ENCODE measurements at regions not wholly inside any gene's neighbourhood (a gene's known extent, or its start where the extent isn't known, plus 50 kb on each side); places are given as distances from the start of the nearest gene placed in this dataset.

DNA sequence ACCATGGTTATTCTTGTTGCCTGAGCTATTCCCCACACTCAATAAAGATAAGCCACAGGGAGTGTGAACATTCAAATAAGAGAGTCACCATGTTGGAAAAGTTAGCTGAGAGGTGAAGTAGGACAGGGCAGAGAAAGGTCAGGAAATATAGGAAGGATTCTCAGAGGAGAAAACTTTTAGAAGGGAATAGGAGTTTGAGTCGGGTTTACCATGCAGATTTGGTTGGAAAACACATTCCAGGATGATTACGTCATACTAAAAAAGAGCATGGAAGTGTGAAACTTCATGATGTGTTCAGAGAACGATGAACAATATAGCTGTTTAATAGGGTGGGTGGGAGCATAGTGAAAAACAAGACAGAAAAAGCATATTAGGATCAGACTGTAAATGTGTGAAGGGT is 1125.3 kb upstream of the ADGRL2 start:
- Mint-ChIP-seq H3K27ac (ENCODE audit: low read depth) (no peak overlapping the region), H3K4me3 (no peak overlapping the region), H3K27me3 (no peaks in the 10 kb centered on the region), H3K9me3 (peaks cover 18% of the 10 kb centered on the region), H3K4me1 (no peaks in the 10 kb centered on the region), H3K36me3 (ENCODE audit: insufficient read depth) (no peaks in the 10 kb centered on the region)
- DNase-seq (ENCODE audit: low spot score in 2 of 2) (no peak), ATAC-seq (replicated peaks; ENCODE audit: extremely low read depth, poor library complexity, severe bottlenecking) (no peak)

DNA sequence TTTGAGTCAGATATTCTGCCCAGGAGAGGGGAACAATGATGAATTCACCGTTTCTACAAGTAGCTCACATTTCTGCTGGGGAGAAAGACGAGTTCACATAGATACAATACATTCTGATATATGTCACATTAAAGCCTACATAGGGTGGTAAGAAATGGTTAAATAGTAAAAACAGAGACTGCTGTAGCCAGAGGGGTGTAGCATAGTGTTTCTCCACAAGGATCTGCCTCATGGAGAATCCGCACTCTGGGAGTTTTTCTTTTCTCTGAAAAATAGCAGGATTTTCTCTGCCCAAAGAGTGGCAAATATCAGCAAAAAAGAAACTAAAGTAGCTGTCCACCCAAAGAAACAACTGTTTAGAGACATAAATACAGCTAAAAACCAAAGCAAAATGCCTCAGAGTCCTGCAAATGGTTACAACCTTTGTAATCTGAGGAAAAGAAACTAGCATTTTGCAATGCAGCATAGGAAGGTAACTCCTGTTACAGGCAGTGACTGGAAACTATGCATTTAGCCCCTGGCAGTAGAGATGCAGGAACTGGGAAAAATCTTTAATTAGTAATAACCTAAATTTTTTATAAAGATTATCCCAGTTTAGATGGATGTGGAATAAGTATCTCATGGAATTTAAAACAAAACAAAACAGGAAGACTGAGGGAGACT is 1126.7 kb upstream of the ADGRL2 start:
- H3K4me1 Mint-ChIP-seq, result no peaks in the 10 kb centered on the region
- no peaks in the 10 kb centered on the region for H3K27me3 Mint-ChIP-seq
- no peak overlapping the region for H3K4me3 Mint-ChIP-seq
- H3K36me3 Mint-ChIP-seq (ENCODE audit: insufficient read depth), result no peaks in the 10 kb centered on the region
- H3K27ac Mint-ChIP-seq (ENCODE audit: low read depth), result no peak overlapping the region
- DNase-seq (ENCODE audit: low spot score in 2 of 2), result no peak
- peaks cover 18% of the 10 kb centered on the region for H3K9me3 Mint-ChIP-seq
- no peak for ATAC-seq (replicated peaks; ENCODE audit: extremely low read depth, poor library complexity, severe bottlenecking)

DNA sequence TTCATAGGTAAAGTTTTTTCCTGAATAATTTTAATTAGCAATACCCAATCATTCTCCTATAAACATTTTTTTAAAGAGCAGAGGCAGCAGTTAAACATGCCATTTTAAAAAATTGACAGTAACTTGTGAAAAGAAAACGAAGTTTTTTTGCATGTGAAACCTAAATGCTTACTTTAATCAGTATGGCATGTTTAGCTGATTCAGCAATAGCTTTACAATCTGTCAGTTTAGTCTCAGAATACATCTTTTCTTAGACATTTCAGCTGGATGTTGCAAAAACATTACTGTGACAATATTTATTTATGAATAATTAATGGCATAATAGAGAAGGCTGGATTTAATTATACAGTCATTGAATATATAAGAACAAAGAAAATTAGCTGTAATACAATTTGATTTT is 1132.4 kb upstream of the ADGRL2 start:
- no peak for DNase-seq (ENCODE audit: low spot score in 2 of 2)
- Mint-ChIP-seq H3K27ac (ENCODE audit: low read depth) (no peak overlapping the region), H3K27me3 (no peaks in the 10 kb centered on the region), H3K4me1 (no peaks in the 10 kb centered on the region), H3K4me3 (no peak overlapping the region), H3K9me3 (peaks cover 6% of the 10 kb centered on the region), H3K36me3 (ENCODE audit: insufficient read depth) (no peaks in the 10 kb centered on the region)
- ATAC-seq (replicated peaks; ENCODE audit: extremely low read depth, poor library complexity, severe bottlenecking), result no peak

DNA sequence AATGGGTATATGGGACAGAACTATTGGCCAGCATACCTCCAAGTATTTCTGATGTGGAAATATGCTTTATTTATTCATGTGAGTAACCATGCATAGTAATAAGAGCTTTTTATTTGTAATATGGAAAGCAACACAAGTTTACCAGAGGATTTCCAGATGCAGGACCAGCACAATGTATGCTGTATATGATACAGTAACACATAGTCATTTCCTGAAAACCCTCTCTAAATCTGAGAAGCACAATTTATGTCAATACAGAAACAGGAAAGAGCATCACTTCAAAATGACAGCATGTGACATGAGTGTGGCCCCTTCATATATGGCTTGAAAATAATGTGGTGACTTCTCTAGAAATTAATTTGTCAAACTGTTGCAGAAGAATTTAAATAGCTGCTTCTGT is 1134.7 kb upstream of the ADGRL2 start:
- no peak for DNase-seq (ENCODE audit: low spot score in 2 of 2)
- Mint-ChIP-seq H3K36me3 (ENCODE audit: insufficient read depth) (no peaks in the 10 kb centered on the region), H3K27me3 (no peaks in the 10 kb centered on the region), H3K27ac (ENCODE audit: low read depth) (no peak overlapping the region), H3K4me3 (no peak overlapping the region), H3K9me3 (peaks cover 6% of the 10 kb centered on the region), H3K4me1 (no peaks in the 10 kb centered on the region)
- ATAC-seq (replicated peaks; ENCODE audit: extremely low read depth, poor library complexity, severe bottlenecking), result no peak

GRCh38 chr1:80659161-80659560 is 1141.6 kb upstream of the ADGRL2 start:
- ATAC-seq (replicated peaks; ENCODE audit: extremely low read depth, poor library complexity, severe bottlenecking) (no peak), DNase-seq (ENCODE audit: low spot score in 2 of 2) (no peak)
- no peaks in the 10 kb centered on the region for H3K27me3 Mint-ChIP-seq
- no peak overlapping the region for H3K4me3 Mint-ChIP-seq
- no peaks in the 10 kb centered on the region for H3K4me1 Mint-ChIP-seq
- H3K9me3 Mint-ChIP-seq, result peaks cover 12% of the 10 kb centered on the region
- H3K36me3 Mint-ChIP-seq (ENCODE audit: insufficient read depth), result no peaks in the 10 kb centered on the region
- no peak overlapping the region for H3K27ac Mint-ChIP-seq (ENCODE audit: low read depth)

DNA sequence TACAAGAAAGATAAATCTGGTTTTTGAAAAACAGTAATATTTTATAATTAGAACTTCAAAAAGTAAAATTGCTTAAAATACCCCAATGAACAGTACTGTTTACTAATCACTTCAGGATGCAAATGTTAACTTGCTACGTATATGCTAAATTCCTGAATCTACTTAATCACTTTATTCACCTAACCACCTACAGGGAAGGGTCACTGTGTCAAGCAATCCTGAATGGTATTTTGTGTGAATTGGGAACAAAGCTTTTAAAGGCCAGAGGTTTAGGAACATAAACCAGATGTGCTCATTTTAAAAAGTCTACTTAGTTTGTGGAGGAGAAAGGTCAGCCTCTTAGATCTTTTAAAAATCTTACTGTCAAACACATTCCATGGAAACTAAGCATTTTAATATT is 1143.0 kb upstream of the ADGRL2 start:
- DNase-seq (ENCODE audit: low spot score in 2 of 2), result no peak
- ATAC-seq (replicated peaks; ENCODE audit: extremely low read depth, poor library complexity, severe bottlenecking), result no peak
- Mint-ChIP-seq H3K36me3 (ENCODE audit: insufficient read depth) (no peaks in the 10 kb centered on the region), H3K9me3 (peaks cover 17% of the 10 kb centered on the region), H3K4me3 (no peak overlapping the region), H3K27me3 (no peaks in the 10 kb centered on the region), H3K27ac (ENCODE audit: low read depth) (no peak overlapping the region), H3K4me1 (no peaks in the 10 kb centered on the region)

- H3K36me3 Mint-ChIP-seq (ENCODE audit: insufficient read depth), result no peaks in the 10 kb centered on the region
- no peaks in the 10 kb centered on the region for H3K27me3 Mint-ChIP-seq
- peaks cover 17% of the 10 kb centered on the region for H3K9me3 Mint-ChIP-seq
- ATAC-seq (replicated peaks; ENCODE audit: extremely low read depth, poor library complexity, severe bottlenecking) (no peak), DNase-seq (ENCODE audit: low spot score in 2 of 2) (no peak)
- H3K4me3 Mint-ChIP-seq, result no peak overlapping the region
- H3K27ac Mint-ChIP-seq (ENCODE audit: low read depth), result no peak overlapping the region
- H3K4me1 Mint-ChIP-seq, result no peaks in the 10 kb centered on the region
Measured at GRCh38 chr1:80657044-80657643, 1143.6 kb upstream of the ADGRL2 start.

GRCh38 chr1:80656641-80657040 is 1144.1 kb upstream of the ADGRL2 start:
- H3K27ac Mint-ChIP-seq (ENCODE audit: low read depth), result no peak overlapping the region
- no peak overlapping the region for H3K4me3 Mint-ChIP-seq
- ATAC-seq (replicated peaks; ENCODE audit: extremely low read depth, poor library complexity, severe bottlenecking), result no peak
- no peaks in the 10 kb centered on the region for H3K4me1 Mint-ChIP-seq
- H3K9me3 Mint-ChIP-seq, result peaks cover 18% of the 10 kb centered on the region
- no peaks in the 10 kb centered on the region for H3K36me3 Mint-ChIP-seq (ENCODE audit: insufficient read depth)
- no peaks in the 10 kb centered on the region for H3K27me3 Mint-ChIP-seq
- DNase-seq (ENCODE audit: low spot score in 2 of 2), result no peak

DNA sequence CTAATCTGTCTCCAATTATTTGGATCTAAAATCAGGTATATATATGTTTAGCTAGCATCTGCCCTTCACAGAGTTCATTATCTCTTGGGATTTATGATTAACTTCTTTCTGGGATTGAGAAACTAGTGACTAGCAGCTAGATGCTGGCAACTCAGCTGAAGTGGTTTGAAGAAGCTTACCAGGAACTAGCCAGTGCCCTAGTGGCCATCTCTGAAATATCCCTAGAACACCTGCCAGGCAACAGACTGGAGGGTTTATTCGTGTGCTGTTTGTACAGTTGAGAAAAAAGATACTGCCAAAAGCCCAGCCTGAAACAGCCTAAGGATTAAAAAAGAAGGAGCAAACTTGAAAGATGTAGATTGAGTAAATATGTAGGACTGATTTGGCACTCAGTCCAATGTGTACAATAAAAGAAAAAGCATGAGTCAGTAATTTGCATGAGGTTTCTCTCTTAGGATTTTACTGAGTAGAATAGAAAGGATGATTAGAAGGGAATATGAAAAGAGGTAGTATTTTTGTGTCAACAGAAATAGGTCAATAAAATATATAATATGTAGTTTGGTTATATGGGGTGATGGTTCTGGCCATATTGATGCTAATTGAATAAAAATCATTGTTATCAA is 1144.6 kb upstream of the ADGRL2 start:
- no peak for ATAC-seq (replicated peaks; ENCODE audit: extremely low read depth, poor library complexity, severe bottlenecking)
- no peak for DNase-seq (ENCODE audit: low spot score in 2 of 2)
- Mint-ChIP-seq H3K27ac (ENCODE audit: low read depth) (no peak overlapping the region), H3K4me1 (no peaks in the 10 kb centered on the region), H3K9me3 (peaks cover 23% of the 10 kb centered on the region), H3K27me3 (no peaks in the 10 kb centered on the region), H3K4me3 (no peak overlapping the region), H3K36me3 (ENCODE audit: insufficient read depth) (no peaks in the 10 kb centered on the region)

- Mint-ChIP-seq H3K4me3 (no peak overlapping the region), H3K4me1 (no peaks in the 10 kb centered on the region), H3K27me3 (no peaks in the 10 kb centered on the region), H3K36me3 (ENCODE audit: insufficient read depth) (no peaks in the 10 kb centered on the region), H3K9me3 (peaks cover 26% of the 10 kb centered on the region), H3K27ac (ENCODE audit: low read depth) (no peak overlapping the region)
- ATAC-seq (replicated peaks; ENCODE audit: extremely low read depth, poor library complexity, severe bottlenecking), result no peak
- no peak for DNase-seq (ENCODE audit: low spot score in 2 of 2)
Measured at GRCh38 chr1:80646053-80646452, 1154.7 kb upstream of the ADGRL2 start.

DNA sequence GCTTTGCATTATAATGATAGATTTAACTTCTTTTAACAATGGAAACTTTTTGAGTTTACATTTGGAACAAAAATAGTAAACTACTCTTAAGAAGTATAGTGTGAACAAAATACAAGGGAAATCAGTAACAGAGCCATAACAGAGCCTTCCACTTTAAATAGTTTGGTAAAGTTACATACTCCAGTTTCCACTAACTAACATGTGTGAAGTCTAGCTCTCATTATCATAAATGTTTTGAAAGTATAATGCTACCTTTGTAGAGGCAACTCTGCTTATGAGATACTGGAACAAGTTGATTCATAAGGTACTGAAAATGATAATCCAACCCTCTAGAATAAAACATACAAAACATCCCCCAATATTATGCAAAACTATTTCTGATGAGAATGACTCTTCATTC is 1155.1 kb upstream of the ADGRL2 start:
- no peak overlapping the region for H3K4me3 Mint-ChIP-seq
- H3K27ac Mint-ChIP-seq (ENCODE audit: low read depth), result no peak overlapping the region
- ATAC-seq (replicated peaks; ENCODE audit: extremely low read depth, poor library complexity, severe bottlenecking) (no peak), DNase-seq (ENCODE audit: low spot score in 2 of 2) (no peak)
- no peaks in the 10 kb centered on the region for H3K36me3 Mint-ChIP-seq (ENCODE audit: insufficient read depth)
- H3K4me1 Mint-ChIP-seq, result no peaks in the 10 kb centered on the region
- peaks cover 21% of the 10 kb centered on the region for H3K9me3 Mint-ChIP-seq
- no peaks in the 10 kb centered on the region for H3K27me3 Mint-ChIP-seq

GRCh38 chr1:80640978-80641377 is 1159.8 kb upstream of the ADGRL2 start:
- Mint-ChIP-seq H3K27me3 (no peaks in the 10 kb centered on the region), H3K4me3 (no peak overlapping the region), H3K27ac (ENCODE audit: low read depth) (no peak overlapping the region), H3K4me1 (no peaks in the 10 kb centered on the region), H3K36me3 (ENCODE audit: insufficient read depth) (no peaks in the 10 kb centered on the region), H3K9me3 (peaks cover 21% of the 10 kb centered on the region)
- ATAC-seq (replicated peaks; ENCODE audit: extremely low read depth, poor library complexity, severe bottlenecking) (no peak), DNase-seq (ENCODE audit: low spot score in 2 of 2) (no peak)

- DNase-seq (ENCODE audit: low spot score in 2 of 2) (no peak), ATAC-seq (replicated peaks; ENCODE audit: extremely low read depth, poor library complexity, severe bottlenecking) (no peak)
- no peaks in the 10 kb centered on the region for H3K27me3 Mint-ChIP-seq
- no peaks in the 10 kb centered on the region for H3K4me1 Mint-ChIP-seq
- H3K4me3 Mint-ChIP-seq, result no peak overlapping the region
- peaks cover 15% of the 10 kb centered on the region for H3K9me3 Mint-ChIP-seq
- no peaks in the 10 kb centered on the region for H3K36me3 Mint-ChIP-seq (ENCODE audit: insufficient read depth)
- H3K27ac Mint-ChIP-seq (ENCODE audit: low read depth), result no peak overlapping the region
Measured at GRCh38 chr1:80639777-80640533, 1160.8 kb upstream of the ADGRL2 start.

Measured in central memory CD8-positive, alpha-beta T cell (primary cell).